ENCODE measurements at regions not wholly inside any gene's neighbourhood (a gene's known extent, or its start where the extent isn't known, plus 50 kb on each side); places are given as distances from the start of the nearest gene placed in this dataset.

DNA sequence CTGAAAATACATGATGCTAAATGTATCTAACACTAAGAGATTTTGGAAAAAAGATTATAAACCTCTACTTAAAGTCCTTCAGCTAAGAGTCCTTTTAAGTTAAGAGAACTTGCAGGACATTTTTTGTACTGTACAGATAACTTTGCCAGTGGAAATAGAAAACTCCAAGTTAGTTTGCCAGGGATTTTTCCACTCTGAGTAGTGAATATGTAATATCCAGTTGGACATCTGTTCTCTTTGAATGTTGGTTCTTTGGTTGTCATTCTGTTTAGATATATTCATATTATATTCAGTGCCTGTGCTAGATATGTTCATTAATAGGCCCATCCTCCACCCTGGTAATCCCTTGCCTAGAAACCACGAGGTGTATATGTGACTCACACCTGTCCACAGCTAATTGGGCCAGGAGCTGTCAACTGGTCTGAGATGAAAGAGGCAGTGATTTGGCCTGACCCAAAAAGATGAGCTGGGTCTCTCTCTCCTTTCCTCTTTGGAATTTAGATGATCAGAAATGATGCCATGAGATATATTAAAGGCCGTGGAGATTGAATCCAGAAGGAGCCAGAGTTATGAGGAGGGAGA is 261.0 kb upstream of the LRIG3 start:
- H3K27me3 ChIP-seq: no peaks in the 10 kb centered on the region
- 46% methylated on average over 2 of the region's 2 CpGs for WGBS (ENCODE audit: insufficient coverage, low coverage, low lambda C conversion rate, missing lambda C conversion rate)
- ATAC-seq (no peak), DNase-seq (no peak)
- no peak overlapping the region for H3K4me3 ChIP-seq
- no peaks in the 10 kb centered on the region for H3K36me3 ChIP-seq
- intact Hi-C loops (cut with DNase I): no loop called here
- H3K9me3 ChIP-seq: no peaks in the 10 kb centered on the region
- TF ChIP-seq CTCF (IDR thresholded peaks at IDR 0.05) (no peak), POLR2A (IDR thresholded peaks at IDR 0.05) (no peak)
- no peak overlapping the region for H3K27ac ChIP-seq
- no peaks in the 10 kb centered on the region for H3K4me1 ChIP-seq

DNA sequence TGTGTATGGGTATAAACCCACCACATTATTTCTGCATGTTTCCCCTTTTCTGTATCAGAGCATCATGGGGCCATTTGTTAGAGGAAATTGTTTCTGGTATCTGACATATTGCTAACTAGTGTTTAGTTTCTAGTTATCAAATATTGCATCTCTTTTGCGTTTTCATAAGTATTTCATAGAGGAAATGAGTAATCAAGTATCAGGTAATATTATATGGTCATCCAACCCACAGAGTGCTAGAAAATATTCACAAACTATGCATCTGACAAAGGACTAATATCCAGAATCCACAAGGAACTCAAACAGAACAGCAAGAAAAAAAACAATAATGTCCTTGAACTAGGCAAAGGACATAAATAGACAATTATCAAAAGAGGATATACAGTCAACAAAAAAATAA is 258.9 kb upstream of the LRIG3 start:
- no peaks in the 10 kb centered on the region for H3K36me3 ChIP-seq
- no peak overlapping the region for H3K4me3 ChIP-seq
- TF ChIP-seq POLR2A (IDR thresholded peaks at IDR 0.05) (no peak), CTCF (IDR thresholded peaks at IDR 0.05) (no peak)
- H3K9me3 ChIP-seq: no peaks in the 10 kb centered on the region
- intact Hi-C loops (cut with DNase I): no loop called here
- ATAC-seq (no peak), DNase-seq (no peak)
- no peak overlapping the region for H3K27ac ChIP-seq
- H3K27me3 ChIP-seq: no peaks in the 10 kb centered on the region
- H3K4me1 ChIP-seq: no peaks in the 10 kb centered on the region
- WGBS (ENCODE audit: insufficient coverage, low coverage, low lambda C conversion rate, missing lambda C conversion rate): 23% methylated on average over 1 of the region's 1 CpG

DNA sequence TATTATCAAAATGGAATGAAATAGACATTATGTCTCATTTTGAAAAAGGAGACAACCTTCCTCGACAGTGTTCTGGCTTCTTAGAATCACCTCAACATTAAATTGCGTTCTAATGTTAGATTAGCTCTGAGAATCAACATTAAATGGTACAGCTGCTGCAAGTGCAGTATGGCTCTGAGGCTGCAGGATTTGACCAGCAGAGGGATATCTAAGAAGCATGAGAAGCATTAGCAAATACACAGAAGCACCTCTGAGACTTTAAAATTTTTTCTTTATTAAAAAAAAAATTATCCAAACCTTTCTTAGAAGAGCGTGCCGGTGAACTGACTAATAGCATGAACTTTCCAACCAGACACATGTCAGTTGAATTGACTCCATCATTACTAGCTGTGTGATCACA is 253.4 kb upstream of the LRIG3 start:
- H3K27me3 ChIP-seq: no peaks in the 10 kb centered on the region
- DNase-seq: no peak
- H3K4me1 ChIP-seq: no peaks in the 10 kb centered on the region
- TF ChIP-seq CTCF (IDR thresholded peaks at IDR 0.05): no peak
- TF ChIP-seq POLR2A (IDR thresholded peaks at IDR 0.05): no peak
- WGBS (ENCODE audit: insufficient coverage, low coverage, low lambda C conversion rate, missing lambda C conversion rate): 75% methylated on average over 4 of the region's 4 CpGs
- no peak for ATAC-seq
- no peak overlapping the region for H3K4me3 ChIP-seq
- H3K27ac ChIP-seq: no peak overlapping the region
- intact Hi-C loops (cut with DNase I): no loop called here
- H3K9me3 ChIP-seq: no peaks in the 10 kb centered on the region
- no peaks in the 10 kb centered on the region for H3K36me3 ChIP-seq

GRCh38 chr12:59168647-59169046 is 248.3 kb upstream of the LRIG3 start:
- H3K4me3 ChIP-seq: no peak overlapping the region
- H3K9me3 ChIP-seq: no peaks in the 10 kb centered on the region
- H3K27ac ChIP-seq: no peak overlapping the region
- H3K4me1 ChIP-seq: no peaks in the 10 kb centered on the region
- no peak for DNase-seq
- ATAC-seq: no peak
- 57% methylated on average over 2 of the region's 2 CpGs for WGBS (ENCODE audit: insufficient coverage, low coverage, low lambda C conversion rate, missing lambda C conversion rate)
- H3K36me3 ChIP-seq: no peaks in the 10 kb centered on the region
- TF ChIP-seq POLR2A (IDR thresholded peaks at IDR 0.05): no peak
- no peak for TF ChIP-seq CTCF (IDR thresholded peaks at IDR 0.05)
- intact Hi-C loops (cut with DNase I): no loop called here
- no peaks in the 10 kb centered on the region for H3K27me3 ChIP-seq

- Histone ChIP-seq H3K27ac (no peak overlapping the region), H3K4me1 (no peaks in the 10 kb centered on the region), H3K4me3 (no peak overlapping the region), H3K36me3 (no peaks in the 10 kb centered on the region), H3K27me3 (no peaks in the 10 kb centered on the region), H3K9me3 (no peaks in the 10 kb centered on the region)
- ATAC-seq (peak in 1 of 4 donors; percentile 28), DNase-seq (no peak)
- TF ChIP-seq POLR2A (IDR thresholded peaks at IDR 0.05) (no peak), CTCF (IDR thresholded peaks at IDR 0.05) (no peak)
- 13% methylated on average over 1 of the region's 1 CpG for WGBS (ENCODE audit: insufficient coverage, low coverage, low lambda C conversion rate, missing lambda C conversion rate)
- intact Hi-C loops (cut with DNase I): no loop called here
Measured at GRCh38 chr12:59166457-59166856, 246.2 kb upstream of the LRIG3 start.

Measured in right lobe of liver (tissue), 6 donors.